A673 (cell line): ENCODE measurements at regions not wholly inside any gene's neighbourhood (a gene's known extent, or its start where the extent isn't known, plus 50 kb on each side); places are given as distances from the start of the nearest gene placed in this dataset.

Experiments used
- EZH2 ChIP-seq: fragments of 200-600 bp; sonication (generic); IDR thresholded peaks from 2 replicates; pipeline ENCODE4 v1.6.1; 2017; ENCODE audit warnings: borderline replicate concordance, low read depth, mild to moderate bottlenecking, mixed read lengths, antibody characterized with exemption, low read length; ENCODE audit not compliant: poor library complexity, severe bottlenecking
- TF ChIP-seq, protein P1 (sequence below): fragments of 300-800, 200-600 bp; sonication (generic); conservative IDR thresholded peaks from 2 replicates; pipeline ENCODE4 v1.5.1; 2017; ENCODE audit warnings: low read depth, mild to moderate bottlenecking, antibody characterized with exemption, low read length, moderate library complexity, mixed read lengths

DNA sequence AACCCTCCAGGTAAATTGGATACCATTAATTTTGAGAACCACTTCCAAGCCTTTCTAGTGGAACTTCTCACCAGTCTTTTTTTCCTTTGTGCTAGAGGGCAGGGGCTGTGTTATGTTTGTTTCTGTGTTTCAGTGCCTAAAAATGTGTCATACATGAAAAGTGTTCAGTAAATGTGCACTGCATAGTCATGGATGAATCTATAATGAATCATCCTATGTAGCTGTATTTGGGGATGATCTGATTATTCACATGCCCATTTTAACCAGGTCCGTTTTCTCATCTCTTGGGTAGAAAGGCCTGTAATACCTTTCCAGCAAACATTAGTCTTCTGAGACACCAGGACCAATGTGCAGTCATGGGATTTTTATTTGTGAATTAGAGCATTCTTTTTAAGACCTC lies 583.0 kb upstream of the GOLIM4 start:
- no peak for TF ChIP-seq EZH2
- TF ChIP-seq, protein P1, sequence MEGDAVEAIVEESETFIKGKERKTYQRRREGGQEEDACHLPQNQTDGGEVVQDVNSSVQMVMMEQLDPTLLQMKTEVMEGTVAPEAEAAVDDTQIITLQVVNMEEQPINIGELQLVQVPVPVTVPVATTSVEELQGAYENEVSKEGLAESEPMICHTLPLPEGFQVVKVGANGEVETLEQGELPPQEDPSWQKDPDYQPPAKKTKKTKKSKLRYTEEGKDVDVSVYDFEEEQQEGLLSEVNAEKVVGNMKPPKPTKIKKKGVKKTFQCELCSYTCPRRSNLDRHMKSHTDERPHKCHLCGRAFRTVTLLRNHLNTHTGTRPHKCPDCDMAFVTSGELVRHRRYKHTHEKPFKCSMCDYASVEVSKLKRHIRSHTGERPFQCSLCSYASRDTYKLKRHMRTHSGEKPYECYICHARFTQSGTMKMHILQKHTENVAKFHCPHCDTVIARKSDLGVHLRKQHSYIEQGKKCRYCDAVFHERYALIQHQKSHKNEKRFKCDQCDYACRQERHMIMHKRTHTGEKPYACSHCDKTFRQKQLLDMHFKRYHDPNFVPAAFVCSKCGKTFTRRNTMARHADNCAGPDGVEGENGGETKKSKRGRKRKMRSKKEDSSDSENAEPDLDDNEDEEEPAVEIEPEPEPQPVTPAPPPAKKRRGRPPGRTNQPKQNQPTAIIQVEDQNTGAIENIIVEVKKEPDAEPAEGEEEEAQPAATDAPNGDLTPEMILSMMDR = no peak
